ENCODE measurements at regions not wholly inside any gene's neighbourhood (a gene's known extent, or its start where the extent isn't known, plus 50 kb on each side); places are given as distances from the start of the nearest gene placed in this dataset.

GRCh38 chr18:38539856-38540255, 974.3 kb upstream of the CELF4 start:
- Histone ChIP-seq H3K4me3 (replicated peaks in 1 of 3; ENCODE audit: insufficient read depth in 1 of 3, low read depth in 1 of 3, low read length in 3 of 3) (no peak overlapping the region), H3K27ac (ENCODE audit: insufficient read depth, low read depth, low read length) (no peak overlapping the region), H3K9ac (replicated peaks; ENCODE audit: extremely low read depth, insufficient read depth, low read length) (no peak overlapping the region), H3K27me3 (ENCODE audit: control insufficient read depth in 2 of 2, insufficient read depth in 2 of 2, low read length in 2 of 2) (no peaks in the 10 kb centered on the region), H3K4me1 (ENCODE audit: control insufficient read depth, extremely low read depth, insufficient read depth, low read length) (no peaks in the 10 kb centered on the region), H4K20me1 (replicated peaks; ENCODE audit: control insufficient read depth, extremely low read depth, insufficient read depth, low read length) (no peaks in the 10 kb centered on the region), H2AFZ (ENCODE audit: low read depth, low read length) (no peak overlapping the region), H3K79me2 (ENCODE audit: control insufficient read depth, insufficient read depth, low read length) (no peaks in the 10 kb centered on the region), H3K36me3 (ENCODE audit: control insufficient read depth in 2 of 2, extremely low read depth in 1 of 2, insufficient read depth in 2 of 2, low read length in 2 of 2) (no peaks in the 10 kb centered on the region), H3K9me1 (replicated peaks; ENCODE audit: control insufficient read depth, extremely low read depth, insufficient read depth, low read length) (no peaks in the 10 kb centered on the region), H3K4me2 (ENCODE audit: insufficient read depth, low read length) (no peak overlapping the region), H3K9me3 (replicated peaks; ENCODE audit: control insufficient read depth, insufficient read depth, low read length) (peaks cover 3% of the 10 kb centered on the region)
- TF ChIP-seq GATA2 (IDR thresholded peaks at IDR 0.05; ENCODE audit: insufficient read depth, insufficient read length, low read depth, low read length) (no peak), FOS (IDR thresholded peaks at IDR 0.05; ENCODE audit: borderline replicate concordance, insufficient read depth, low read length) (no peak), MAX (IDR thresholded peaks at IDR 0.05; ENCODE audit: insufficient read depth, insufficient read length) (no peak), JUN (IDR thresholded peaks at IDR 0.05; ENCODE audit: borderline replicate concordance, insufficient read depth, insufficient read length, low read depth) (no peak), EZH2 (IDR thresholded peaks at IDR 0.05; ENCODE audit: borderline replicate concordance, low read depth, low read length, severe bottlenecking) (no peak), MYC (IDR thresholded peaks at IDR 0.05; ENCODE audit: low read depth, low read length) (no peak), POLR2A (IDR thresholded peaks at IDR 0.05; ENCODE audit: low read depth, low read length) (no peak), POLR2AphosphoS5 (IDR thresholded peaks at IDR 0.05; ENCODE audit: insufficient read depth, low read depth, low read length) (no peak)
- TF ChIP-seq, protein P1, sequence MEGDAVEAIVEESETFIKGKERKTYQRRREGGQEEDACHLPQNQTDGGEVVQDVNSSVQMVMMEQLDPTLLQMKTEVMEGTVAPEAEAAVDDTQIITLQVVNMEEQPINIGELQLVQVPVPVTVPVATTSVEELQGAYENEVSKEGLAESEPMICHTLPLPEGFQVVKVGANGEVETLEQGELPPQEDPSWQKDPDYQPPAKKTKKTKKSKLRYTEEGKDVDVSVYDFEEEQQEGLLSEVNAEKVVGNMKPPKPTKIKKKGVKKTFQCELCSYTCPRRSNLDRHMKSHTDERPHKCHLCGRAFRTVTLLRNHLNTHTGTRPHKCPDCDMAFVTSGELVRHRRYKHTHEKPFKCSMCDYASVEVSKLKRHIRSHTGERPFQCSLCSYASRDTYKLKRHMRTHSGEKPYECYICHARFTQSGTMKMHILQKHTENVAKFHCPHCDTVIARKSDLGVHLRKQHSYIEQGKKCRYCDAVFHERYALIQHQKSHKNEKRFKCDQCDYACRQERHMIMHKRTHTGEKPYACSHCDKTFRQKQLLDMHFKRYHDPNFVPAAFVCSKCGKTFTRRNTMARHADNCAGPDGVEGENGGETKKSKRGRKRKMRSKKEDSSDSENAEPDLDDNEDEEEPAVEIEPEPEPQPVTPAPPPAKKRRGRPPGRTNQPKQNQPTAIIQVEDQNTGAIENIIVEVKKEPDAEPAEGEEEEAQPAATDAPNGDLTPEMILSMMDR (IDR thresholded peaks at IDR 0.05; ENCODE audit: extremely low read depth in 1 of 2, insufficient read depth in 1 of 2, low read depth in 1 of 2, low read length in 2 of 2): no peak
- ChIA-PET POLR2A (no interaction called here), CTCF (no interaction called here)
- intact Hi-C loops (cut with micrococcal nuclease) (no loop called here), dilution Hi-C loops (cut with MboI; ENCODE audit: extremely low pct_ligation_motif_present, low sequenced_read_pairs) (no loop called here)
- FAIRE-seq (no peak), DNase-seq (ENCODE audit: low read depth, low spot score) (no peak)
- BruUV-seq (replicated peaks): no TSS peak

Data from endothelial cell of umbilical vein (primary cell).